ENCODE measurements at regions not wholly inside any gene's neighbourhood (a gene's known extent, or its start where the extent isn't known, plus 50 kb on each side); places are given as distances from the start of the nearest gene placed in this dataset.

DNA sequence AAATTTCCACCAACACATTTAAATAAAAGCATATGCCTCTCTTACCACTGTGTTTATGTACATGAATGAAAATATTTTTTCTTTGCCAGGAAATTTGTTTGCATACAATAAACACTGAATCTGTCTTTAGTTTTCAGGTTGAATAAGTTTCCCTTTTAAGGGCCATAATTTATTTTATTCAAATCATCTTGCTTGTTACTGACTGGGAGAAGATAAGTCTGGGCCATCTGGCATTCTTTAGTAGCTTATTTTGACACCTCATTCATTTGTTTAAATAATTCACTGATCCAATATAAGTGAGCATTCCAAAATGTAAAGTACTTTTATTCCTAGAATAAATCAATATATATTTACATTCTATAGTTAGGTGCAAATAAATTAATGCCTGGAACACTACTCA, 1001.3 kb downstream of the PLOD2 start:
- no peaks in the 10 kb centered on the region for H3K36me3 Mint-ChIP-seq
- ATAC-seq (no peak), DNase-seq (ENCODE audit: low spot score in 2 of 2) (no peak)
- peaks cover 9 to 10% of the 10 kb centered on the region in 2 donors for H3K9me3 Mint-ChIP-seq
- H3K27ac Mint-ChIP-seq: no peak overlapping the region

GRCh38 chr3:145170121-145170520, 990.9 kb downstream of the PLOD2 start:
- DNase-seq (ENCODE audit: low spot score in 2 of 2) (no peak), ATAC-seq (no peak)
- Mint-ChIP-seq H3K36me3 (no peaks in the 10 kb centered on the region), H3K27ac (no peak overlapping the region), H3K9me3 (peaks cover 0 to 8% of the 10 kb centered on the region in 2 donors)

DNA sequence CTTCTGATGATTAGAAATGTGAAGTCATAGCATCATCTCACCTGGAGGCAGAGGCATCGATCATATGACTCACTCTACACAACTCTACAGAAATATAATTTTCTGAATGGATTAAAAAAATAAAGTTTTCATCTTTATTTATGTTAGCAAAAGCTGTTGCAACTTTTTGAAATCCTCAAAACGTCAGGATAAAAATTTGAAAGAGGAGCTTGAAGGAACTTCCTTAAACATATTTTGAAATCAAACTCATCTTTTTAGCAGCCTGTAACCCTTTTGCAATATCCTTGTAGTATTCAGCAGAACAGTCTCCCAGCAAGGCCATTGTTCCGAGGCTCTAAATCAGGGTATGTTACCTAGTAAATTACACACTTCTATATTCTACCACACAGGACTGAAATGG, 985.4 kb downstream of the PLOD2 start:
- Mint-ChIP-seq H3K36me3 (no peaks in the 10 kb centered on the region), H3K9me3 (peaks cover 0 to 4% of the 10 kb centered on the region in 2 donors), H3K27ac (no peak overlapping the region)
- no peak for ATAC-seq
- DNase-seq (ENCODE audit: low spot score in 2 of 2): no peak

DNA sequence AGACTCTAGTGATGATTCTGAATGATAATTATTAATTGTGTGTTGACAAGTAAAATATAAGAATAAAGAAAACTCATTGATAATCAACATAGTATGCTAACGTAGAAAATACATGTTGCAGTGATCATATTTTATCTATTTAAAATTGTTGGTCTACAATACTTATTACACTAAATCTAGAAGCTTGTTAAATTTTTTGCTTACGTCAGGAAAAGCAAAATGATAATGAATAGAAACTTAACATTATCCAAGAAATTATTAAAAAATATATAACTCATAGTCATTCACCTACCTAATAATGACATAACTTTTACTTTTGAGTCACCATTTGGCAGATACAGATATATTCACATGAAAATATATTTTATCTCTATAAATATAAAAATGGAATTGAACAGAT, 984.1 kb downstream of the PLOD2 start:
- no peak overlapping the region for H3K27ac Mint-ChIP-seq
- DNase-seq (ENCODE audit: low spot score in 2 of 2) (no peak), ATAC-seq (no peak)
- H3K9me3 Mint-ChIP-seq: peaks cover 0 to 4% of the 10 kb centered on the region in 2 donors
- no peaks in the 10 kb centered on the region for H3K36me3 Mint-ChIP-seq

DNA sequence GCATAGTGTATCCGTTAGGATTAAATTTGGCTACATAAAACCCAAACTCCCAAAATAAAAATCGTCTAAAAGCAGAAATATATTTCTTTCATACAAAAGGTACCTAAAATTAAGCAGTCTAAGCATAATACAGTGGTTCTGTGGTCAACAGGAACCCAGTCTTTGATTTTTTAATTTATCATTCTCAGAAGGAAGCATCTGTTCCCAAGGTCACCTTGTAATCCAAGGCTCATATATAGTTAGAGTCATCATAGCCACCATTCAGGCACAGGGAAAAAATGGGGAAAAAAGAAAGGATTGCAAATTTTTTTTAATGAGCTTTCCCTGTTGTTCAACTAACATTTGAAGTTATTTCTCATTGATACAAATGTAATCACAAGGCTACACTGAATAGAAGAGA, 983.2 kb downstream of the PLOD2 start:
- no peak for DNase-seq (ENCODE audit: low spot score in 2 of 2)
- Mint-ChIP-seq H3K36me3 (no peaks in the 10 kb centered on the region), H3K27ac (no peak overlapping the region), H3K9me3 (peaks cover 0 to 4% of the 10 kb centered on the region in 2 donors)
- no peak for ATAC-seq

DNA sequence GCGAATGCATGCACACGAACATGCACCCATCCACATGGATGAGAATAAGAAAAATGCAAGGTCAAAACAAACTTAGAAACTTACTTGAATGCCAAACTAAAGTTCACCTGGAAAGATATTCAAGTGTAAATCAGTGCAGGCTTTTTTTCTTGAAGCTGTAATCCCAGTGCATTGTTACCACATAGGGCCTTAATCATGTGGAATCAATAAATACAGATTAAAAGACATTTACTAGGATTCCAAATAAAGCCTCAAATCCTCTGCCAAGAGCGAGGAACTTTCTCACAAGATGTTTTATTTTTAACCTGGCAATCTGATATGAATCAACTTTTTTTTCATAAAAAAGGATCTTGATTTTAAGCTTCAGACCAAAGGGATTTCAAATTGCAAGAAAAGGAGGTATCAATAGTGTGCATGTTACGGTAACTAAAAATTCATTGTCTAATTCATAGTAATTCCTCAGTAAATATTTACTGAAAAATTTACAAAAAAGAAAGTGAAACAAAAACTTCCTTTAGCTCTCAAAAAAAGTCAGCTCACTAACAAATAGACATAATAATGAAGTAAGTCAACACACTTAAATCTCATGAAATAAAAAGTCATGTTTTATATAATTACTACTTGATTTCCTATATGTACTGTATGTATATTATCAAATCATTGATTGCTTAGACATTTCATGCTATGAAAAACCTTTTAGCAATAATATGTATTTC, 978.6 kb downstream of the PLOD2 start:
- ATAC-seq (no peak), DNase-seq (ENCODE audit: low spot score in 2 of 2) (no peak)
- Mint-ChIP-seq H3K9me3 (no peaks in the 10 kb centered on the region), H3K36me3 (no peaks in the 10 kb centered on the region), H3K27ac (no peak overlapping the region)

- H3K27ac Mint-ChIP-seq: no peak overlapping the region
- ATAC-seq: no peak
- H3K9me3 Mint-ChIP-seq: no peaks in the 10 kb centered on the region
- no peak for DNase-seq (ENCODE audit: low spot score in 2 of 2)
- H3K36me3 Mint-ChIP-seq: no peaks in the 10 kb centered on the region
These were observed 977.7 kb downstream of the PLOD2 start for GRCh38 chr3:145183261-145183660.

- DNase-seq (ENCODE audit: low spot score in 2 of 2): no peak
- no peak for ATAC-seq
- Mint-ChIP-seq H3K36me3 (no peaks in the 10 kb centered on the region), H3K9me3 (peaks cover 0 to 4% of the 10 kb centered on the region in 2 donors), H3K27ac (no peak overlapping the region)
These were observed 972.8 kb downstream of the PLOD2 start for GRCh38 chr3:145188079-145188770.

- no peaks in the 10 kb centered on the region for H3K36me3 Mint-ChIP-seq
- no peak overlapping the region for H3K27ac Mint-ChIP-seq
- ATAC-seq (no peak), DNase-seq (ENCODE audit: low spot score in 2 of 2) (no peak)
- peaks cover 0 to 4% of the 10 kb centered on the region in 2 donors for H3K9me3 Mint-ChIP-seq
These were observed 970.8 kb downstream of the PLOD2 start for GRCh38 chr3:145190138-145190537.

- peaks cover 0 to 4% of the 10 kb centered on the region in 2 donors for H3K9me3 Mint-ChIP-seq
- H3K27ac Mint-ChIP-seq: no peak overlapping the region
- ATAC-seq: no peak
- DNase-seq (ENCODE audit: low spot score in 2 of 2): no peak
- H3K36me3 Mint-ChIP-seq: no peaks in the 10 kb centered on the region
These were observed 970.2 kb downstream of the PLOD2 start for GRCh38 chr3:145190761-145191160.

GRCh38 chr3:145191543-145191942, 969.4 kb downstream of the PLOD2 start:
- ATAC-seq: no peak
- no peak overlapping the region for H3K27ac Mint-ChIP-seq
- no peak for DNase-seq (ENCODE audit: low spot score in 2 of 2)
- H3K36me3 Mint-ChIP-seq: no peaks in the 10 kb centered on the region
- peaks cover 0 to 6% of the 10 kb centered on the region in 2 donors for H3K9me3 Mint-ChIP-seq

GRCh38 chr3:145197051-145197820, 963.7 kb downstream of the PLOD2 start:
- DNase-seq (ENCODE audit: low spot score in 2 of 2) (no peak), ATAC-seq (no peak)
- H3K27ac Mint-ChIP-seq: no peak overlapping the region
- no peaks in the 10 kb centered on the region for H3K36me3 Mint-ChIP-seq
- H3K9me3 Mint-ChIP-seq: peaks cover 12 to 22% of the 10 kb centered on the region in 2 donors

- Mint-ChIP-seq H3K36me3 (no peaks in the 10 kb centered on the region), H3K9me3 (peaks cover 12 to 22% of the 10 kb centered on the region in 2 donors), H3K27ac (no peak overlapping the region)
- ATAC-seq: no peak
- DNase-seq (ENCODE audit: low spot score in 2 of 2): no peak
These were observed 963.2 kb downstream of the PLOD2 start for GRCh38 chr3:145197821-145198220.

DNA sequence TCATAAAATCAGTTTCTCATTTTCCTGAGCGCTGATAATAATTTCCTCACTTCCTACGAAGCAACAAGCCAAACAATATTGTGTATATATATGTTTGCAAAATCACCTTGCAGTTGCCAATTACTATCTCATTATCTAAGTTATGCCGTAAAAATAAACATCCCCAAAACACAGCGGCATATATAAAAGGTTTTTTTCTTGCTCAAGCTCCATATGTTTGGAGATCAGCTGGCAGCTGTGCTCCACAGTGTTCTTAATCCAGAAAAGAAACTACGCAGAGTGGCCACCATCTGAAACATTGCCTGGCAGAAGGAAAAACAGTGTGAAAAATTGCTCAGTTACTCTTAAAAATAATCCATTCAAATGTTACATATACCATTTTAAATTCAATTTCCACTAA, 951.4 kb downstream of the PLOD2 start:
- Mint-ChIP-seq H3K27ac (no peak overlapping the region), H3K36me3 (no peaks in the 10 kb centered on the region)
- ATAC-seq: no peak

GRCh38 chr3:145219355-145220235, 941.4 kb downstream of the PLOD2 start:
- Mint-ChIP-seq H3K36me3 (no peaks in the 10 kb centered on the region), H3K9me3 (peaks cover 9 to 20% of the 10 kb centered on the region in 2 donors), H3K27ac (no peak overlapping the region)
- no peak for ATAC-seq
- no peak for DNase-seq (ENCODE audit: low spot score in 2 of 2)

More for the DNA sequence above, 951.4 kb downstream of the PLOD2 start:
- no peaks in the 10 kb centered on the region for H3K9me3 Mint-ChIP-seq
- DNase-seq (ENCODE audit: low spot score in 2 of 2): no peak

GRCh38 chr3:145224886-145225285, 936.1 kb downstream of the PLOD2 start:
- H3K36me3 Mint-ChIP-seq: no peaks in the 10 kb centered on the region
- no peak overlapping the region for H3K27ac Mint-ChIP-seq
- H3K9me3 Mint-ChIP-seq: peaks cover 11% of the 10 kb centered on the region in 2 donors
- DNase-seq (ENCODE audit: low spot score in 2 of 2): no peak
- no peak for ATAC-seq

Data from activated naive CD4-positive, alpha-beta T cell treated with anti-CD3 and anti-CD28 coated beads, Interleukin-2, amount 50 U/mL, for 72 hours (primary cell).